Stimulated activated naive CD8-positive, alpha-beta T cell treated with anti-CD3 and anti-CD28 coated beads, Interleukin-15, Interleukin-2, amounts not matched to agents 100 ng/mL and 50 ng/mL, for 24 hours (primary cell): ENCODE measurements at regions not wholly inside any gene's neighbourhood (a gene's known extent, or its start where the extent isn't known, plus 50 kb on each side); places are given as distances from the start of the nearest gene placed in this dataset.
"Not testable (repeated sequence)": the region's sequence is repeated elsewhere in the genome, so short reads cannot be mapped to it uniquely, and the experiment has no call there.

Experiments
- H3K27ac Mint-ChIP-seq: one replicate; pipeline ENCODE4 v1.8.0; 2021; ENCODE audit warnings: mild to moderate bottlenecking, mixed read lengths
- H3K27me3 Mint-ChIP-seq: one replicate; pipeline ENCODE4 v1.8.0; 2021; ENCODE audit warnings: mixed read lengths
- H3K36me3 Mint-ChIP-seq: one replicate; pipeline ENCODE4 v1.8.0; 2021; ENCODE audit warnings: low read depth, mixed read lengths
- H3K4me1 Mint-ChIP-seq: one replicate; pipeline ENCODE4 v1.8.0; 2021; ENCODE audit warnings: low read depth, mixed read lengths
- H3K4me3 Mint-ChIP-seq: one replicate; pipeline ENCODE4 v1.8.0; 2021; ENCODE audit warnings: mild to moderate bottlenecking, mixed read lengths
- H3K9me3 Mint-ChIP-seq: one replicate; pipeline ENCODE4 v1.8.0; 2021; ENCODE audit warnings: mixed read lengths

GRCh38 chr20:20796766-20797440, 84.5 kb upstream of the RALGAPA2 start:
- no peaks in the 10 kb centered on the region for H3K36me3 Mint-ChIP-seq
- H3K27ac Mint-ChIP-seq = no peak overlapping the region
- H3K4me1 Mint-ChIP-seq = no peaks in the 10 kb centered on the region
- no peaks in the 10 kb centered on the region for H3K9me3 Mint-ChIP-seq
- no peaks in the 10 kb centered on the region for H3K27me3 Mint-ChIP-seq
- H3K4me3 Mint-ChIP-seq = no peak overlapping the region

GRCh38 chr20:20795721-20796120, 83.3 kb upstream of the RALGAPA2 start:
- no peaks in the 10 kb centered on the region for H3K36me3 Mint-ChIP-seq

GRCh38 chr20:20795119-20795518, 82.7 kb upstream of the RALGAPA2 start:
- Mint-ChIP-seq H3K9me3 (no peaks in the 10 kb centered on the region), H3K27me3 (no peaks in the 10 kb centered on the region), H3K36me3 (no peaks in the 10 kb centered on the region), H3K27ac (no peak overlapping the region), H3K4me3 (no peak overlapping the region), H3K4me1 (no peaks in the 10 kb centered on the region)

More at GRCh38 chr20:20795721-20796120, 83.3 kb upstream of the RALGAPA2 start:
- Mint-ChIP-seq H3K27me3 (no peaks in the 10 kb centered on the region), H3K4me1 (no peaks in the 10 kb centered on the region), H3K27ac (no peak overlapping the region), H3K4me3 (no peak overlapping the region), H3K9me3 (no peaks in the 10 kb centered on the region)

GRCh38 chr20:20793591-20793990, 81.1 kb upstream of the RALGAPA2 start:
- Mint-ChIP-seq H3K4me3 (no peak overlapping the region), H3K4me1 (no peaks in the 10 kb centered on the region), H3K36me3 (no peaks in the 10 kb centered on the region), H3K27ac (no peak overlapping the region), H3K27me3 (no peaks in the 10 kb centered on the region), H3K9me3 (no peaks in the 10 kb centered on the region)

GRCh38 chr20:20791664-20792568, 79.5 kb upstream of the RALGAPA2 start:
- no peak overlapping the region for H3K27ac Mint-ChIP-seq
- H3K4me3 Mint-ChIP-seq = no peak overlapping the region
- peaks cover 5% of the 10 kb centered on the region for H3K9me3 Mint-ChIP-seq
- no peaks in the 10 kb centered on the region for H3K4me1 Mint-ChIP-seq
- no peaks in the 10 kb centered on the region for H3K36me3 Mint-ChIP-seq
- H3K27me3 Mint-ChIP-seq = no peaks in the 10 kb centered on the region

- H3K9me3 Mint-ChIP-seq = peaks cover 5% of the 10 kb centered on the region
- no peak overlapping the region for H3K27ac Mint-ChIP-seq
- no peaks in the 10 kb centered on the region for H3K27me3 Mint-ChIP-seq
- no peaks in the 10 kb centered on the region for H3K36me3 Mint-ChIP-seq
- H3K4me1 Mint-ChIP-seq = no peaks in the 10 kb centered on the region
- H3K4me3 Mint-ChIP-seq = no peak overlapping the region
Measured at GRCh38 chr20:20788308-20788707, 75.9 kb upstream of the RALGAPA2 start.

- Mint-ChIP-seq H3K4me3 (no peak overlapping the region), H3K36me3 (no peaks in the 10 kb centered on the region), H3K9me3 (peaks cover 5% of the 10 kb centered on the region), H3K27me3 (peaks cover 3% of the 10 kb centered on the region), H3K4me1 (no peaks in the 10 kb centered on the region), H3K27ac (no peak overlapping the region)
Measured at GRCh38 chr20:20786428-20786827, 74.0 kb upstream of the RALGAPA2 start.

- Mint-ChIP-seq H3K27ac (no peak overlapping the region), H3K9me3 (peaks cover 5% of the 10 kb centered on the region), H3K27me3 (peaks cover 3% of the 10 kb centered on the region), H3K36me3 (no peaks in the 10 kb centered on the region), H3K4me3 (no peak overlapping the region), H3K4me1 (no peaks in the 10 kb centered on the region)
Measured at GRCh38 chr20:20785226-20785625, 72.8 kb upstream of the RALGAPA2 start.

- H3K9me3 Mint-ChIP-seq, H3K4me1 Mint-ChIP-seq, H3K36me3 Mint-ChIP-seq, H3K27me3 Mint-ChIP-seq, H3K4me3 Mint-ChIP-seq, H3K27ac Mint-ChIP-seq: not testable (repeated sequence)
Measured at GRCh38 chr20:20784450-20784849, 72.0 kb upstream of the RALGAPA2 start.

- Mint-ChIP-seq H3K27ac (no peak overlapping the region), H3K36me3 (no peaks in the 10 kb centered on the region), H3K27me3 (peaks cover 3% of the 10 kb centered on the region), H3K4me1 (no peaks in the 10 kb centered on the region), H3K4me3 (no peak overlapping the region), H3K9me3 (peaks cover 5% of the 10 kb centered on the region)
Measured at GRCh38 chr20:20783450-20783849, 71.0 kb upstream of the RALGAPA2 start.

GRCh38 chr20:20782755-20783154, 70.3 kb upstream of the RALGAPA2 start:
- no peaks in the 10 kb centered on the region for H3K4me1 Mint-ChIP-seq
- H3K9me3 Mint-ChIP-seq = peaks cover 5% of the 10 kb centered on the region
- no peak overlapping the region for H3K4me3 Mint-ChIP-seq
- peaks cover 3% of the 10 kb centered on the region for H3K27me3 Mint-ChIP-seq
- no peak overlapping the region for H3K27ac Mint-ChIP-seq
- H3K36me3 Mint-ChIP-seq = no peaks in the 10 kb centered on the region

GRCh38 chr20:20782231-20782630, 69.8 kb upstream of the RALGAPA2 start:
- H3K9me3 Mint-ChIP-seq = peaks cover 1% of the 10 kb centered on the region
- H3K36me3 Mint-ChIP-seq = no peaks in the 10 kb centered on the region
- no peak overlapping the region for H3K4me3 Mint-ChIP-seq
- no peaks in the 10 kb centered on the region for H3K4me1 Mint-ChIP-seq
- H3K27ac Mint-ChIP-seq = no peak overlapping the region
- H3K27me3 Mint-ChIP-seq = peaks cover 3% of the 10 kb centered on the region

- Mint-ChIP-seq H3K27me3 (peaks cover 7% of the 10 kb centered on the region), H3K4me3 (no peak overlapping the region), H3K36me3 (no peaks in the 10 kb centered on the region), H3K4me1 (no peaks in the 10 kb centered on the region), H3K27ac (no peak overlapping the region), H3K9me3 (no peaks in the 10 kb centered on the region)
Measured at GRCh38 chr20:20781029-20781428, 68.6 kb upstream of the RALGAPA2 start.

GRCh38 chr20:20780127-20780824, 67.8 kb upstream of the RALGAPA2 start:
- H3K36me3 Mint-ChIP-seq = no peaks in the 10 kb centered on the region
- no peak overlapping the region for H3K27ac Mint-ChIP-seq
- no peaks in the 10 kb centered on the region for H3K4me1 Mint-ChIP-seq
- H3K27me3 Mint-ChIP-seq = peaks cover 7% of the 10 kb centered on the region
- H3K4me3 Mint-ChIP-seq = no peak overlapping the region
- no peaks in the 10 kb centered on the region for H3K9me3 Mint-ChIP-seq

GRCh38 chr20:20778676-20779075, 66.2 kb upstream of the RALGAPA2 start:
- H3K36me3 Mint-ChIP-seq = no peaks in the 10 kb centered on the region
- H3K27me3 Mint-ChIP-seq = peaks cover 12% of the 10 kb centered on the region
- no peaks in the 10 kb centered on the region for H3K9me3 Mint-ChIP-seq
- H3K4me1 Mint-ChIP-seq = no peaks in the 10 kb centered on the region
- no peak overlapping the region for H3K4me3 Mint-ChIP-seq
- no peak overlapping the region for H3K27ac Mint-ChIP-seq
